Panc1 (cell line): ENCODE measurements at regions not wholly inside any gene's neighbourhood (a gene's known extent, or its start where the extent isn't known, plus 50 kb on each side); places are given as distances from the start of the nearest gene placed in this dataset.

Experiments used
- ATAC-seq: fragments of 200-7000 bp; cut with Tn5 transposase; 2 replicates; pipeline ENCODE4 v1.9.1; 2020; ENCODE audit warnings: mild to moderate bottlenecking, moderate library complexity
- BruUV-seq: library from RNA; stranded (reverse); fragments of 400-500 nt; replicated peaks from 2 replicates; lab custom pipeline; 2021; lab: Mats Ljungman, UMichigan
- CTCF ChIA-PET: fragments of 300-600 bp; sonication (Branson Sonifier 250); formaldehyde crosslinking; loops from one replicate; lab custom pipeline; 2022; ENCODE audit warnings: antibody characterized with exemption; lab: Charles Lee
- POLR2A ChIA-PET: fragments of 300-600 bp; sonication (Branson Sonifier 250); formaldehyde crosslinking; loops from one replicate; lab custom pipeline; 2022; ENCODE audit warnings: antibody characterized with exemption; lab: Charles Lee
- DNase-seq: peaks from one replicate; pipeline ENCODE4 v3.0.0-alpha.2; 2010; ENCODE audit warnings: low read depth, low spot score
- H3K27ac ChIP-seq: 2 replicates; pipeline ENCODE4 v1.5.1; 2011; ENCODE audit warnings: mild to moderate bottlenecking, low read length, inconsistent platforms
- H3K27me3 ChIP-seq: fragments of 200-500 bp; sonication (Bioruptor generic); 2 replicates; pipeline ENCODE4 v1.6.0; 2014; ENCODE audit warnings: low read length, inconsistent platforms; ENCODE audit not compliant: control insufficient read depth, insufficient read depth
- H3K36me3 ChIP-seq: fragments of 200-500 bp; sonication (Bioruptor generic); 2 replicates; pipeline ENCODE4 v1.5.1; 2014; ENCODE audit warnings: inconsistent platforms, mild to moderate bottlenecking, low read length, moderate library complexity; ENCODE audit not compliant: control insufficient read depth, insufficient read depth
- H3K4me1 ChIP-seq: 2 replicates; pipeline ENCODE4 v1.5.1; 2011; ENCODE audit warnings: inconsistent platforms, mild to moderate bottlenecking, low read length, moderate library complexity; ENCODE audit not compliant: control insufficient read depth, insufficient read depth
- H3K4me3 ChIP-seq, 2 experiments: 2 replicates each; pipeline ENCODE4 v1.5.1; 2011 to 2012; ENCODE audit warnings: low read depth in 2 of 2, low read length in 2 of 2, mild to moderate bottlenecking in 2 of 2, inconsistent platforms in 1 of 2, moderate library complexity in 1 of 2
- H3K9me3 ChIP-seq: fragments of 200-500 bp; sonication (Bioruptor generic); 2 replicates; pipeline ENCODE4 v1.5.1; 2014; ENCODE audit warnings: low read depth, mild to moderate bottlenecking, inconsistent platforms, low read length, moderate library complexity; ENCODE audit not compliant: control insufficient read depth, insufficient read depth
- POLR2AphosphoS5 ChIP-seq: IDR thresholded peaks from 2 replicates; pipeline ENCODE4 v1.6.1; 2012; ENCODE audit warnings: mild to moderate bottlenecking, low read depth, low read length, moderate library complexity
- SIN3A ChIP-seq: IDR thresholded peaks from 2 replicates; pipeline ENCODE4 v1.6.1; 2012; ENCODE audit warnings: low read depth, mild to moderate bottlenecking, low read length, moderate library complexity, borderline replicate concordance; ENCODE audit not compliant: insufficient read depth
- TCF7L2 ChIP-seq: IDR thresholded peaks from 2 replicates; pipeline ENCODE4 v1.6.1; 2011; ENCODE audit warnings: mild to moderate bottlenecking, low read depth, low read length, inconsistent platforms
- in situ Hi-C: cut with HindIII; loops from 2 replicates; pipeline ENCODE4 v1.10.0; 2016; ENCODE audit warnings: low sequenced_read_pairs, low pct_unique_long_range_greater_than_20kb
- intact Hi-C: fragments of 100-400 bp; cut with micrococcal nuclease; formaldehyde crosslinking; loops from one replicate; pipeline ENCODE4 v1.10.0; 2022; ENCODE audit not compliant: unreplicated experiment
- TF ChIP-seq, protein P1 (sequence below), 2 experiments: IDR thresholded peaks; 2 replicates each; pipeline ENCODE4 v1.6.1; 2011 to 2012; ENCODE audit warnings: low read depth in 2 of 2, control low read depth in 1 of 2, low read length in 1 of 2, mild to moderate bottlenecking in 1 of 2, moderate library complexity in 1 of 2; ENCODE audit not compliant: insufficient read depth in 1 of 2
- TF ChIP-seq, protein P2 (sequence below): fragments of 450-650 bp; IDR thresholded peaks from 2 replicates; pipeline ENCODE4 v1.5.1; 2017; ENCODE audit warnings: mild to moderate bottlenecking

DNA sequence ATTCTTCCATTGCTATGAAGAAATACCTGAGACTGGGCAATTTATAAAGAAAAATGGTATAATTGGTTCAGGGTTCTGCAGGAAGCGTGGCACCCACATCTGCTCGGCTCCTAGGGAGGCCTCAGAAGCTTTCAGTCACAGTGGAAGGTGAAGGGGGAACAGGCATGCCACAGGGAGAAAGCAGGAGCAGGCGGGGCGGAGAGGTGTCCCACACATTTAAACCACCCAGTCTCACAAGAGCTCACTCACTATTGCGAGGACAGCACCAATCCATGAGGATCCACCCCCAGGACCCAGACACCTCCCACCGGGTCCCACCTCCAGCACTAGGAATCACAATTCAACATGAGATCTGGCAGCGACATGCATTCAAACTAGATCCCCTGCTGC lies 56.0 kb upstream of the C14orf180 start:
- H3K4me3 ChIP-seq: no peak overlapping the region
- ATAC-seq: no peak
- intact Hi-C loops (no loop called here), in situ Hi-C loops (no loop called here)
- CTCF ChIA-PET: no interaction called here
- H3K36me3 ChIP-seq: no peaks in the 10 kb centered on the region
- POLR2A ChIA-PET: no interaction called here
- no peak overlapping the region for H3K27ac ChIP-seq
- TF ChIP-seq TCF7L2: no peak
- no peak for DNase-seq
- no peaks in the 10 kb centered on the region for H3K4me1 ChIP-seq
- H3K9me3 ChIP-seq: no peaks in the 10 kb centered on the region
- no TSS peak for BruUV-seq
- H3K27me3 ChIP-seq: no peaks in the 10 kb centered on the region

DNA sequence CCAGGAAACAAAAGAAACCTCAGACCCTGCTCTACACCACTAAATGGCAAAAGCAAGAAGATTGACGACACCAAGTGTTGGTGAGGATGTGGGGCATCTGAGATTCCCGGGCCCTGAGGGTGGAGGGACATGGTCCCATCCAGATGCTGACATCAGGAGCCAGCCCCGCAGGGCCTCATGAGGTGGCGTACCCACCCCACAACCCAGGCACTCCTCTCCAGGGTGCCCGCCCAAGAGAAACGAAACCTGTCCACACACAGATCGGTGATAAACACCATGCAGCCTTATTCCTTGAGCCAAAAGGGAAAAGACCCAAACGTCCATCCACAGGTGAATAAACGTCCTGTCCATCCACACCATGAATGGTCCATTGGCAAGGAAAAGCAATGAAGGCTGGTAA lies 54.8 kb upstream of the C14orf180 start:
- ChIA-PET CTCF (no interaction called here), POLR2A (no interaction called here)
- H3K4me3 ChIP-seq: no peak overlapping the region
- no peaks in the 10 kb centered on the region for H3K36me3 ChIP-seq
- 0 out of 2 replicates have a peak, but pooled peaks cover under 1% of the 10 kb centered on the region for H3K27me3 ChIP-seq
- DNase-seq (no peak), ATAC-seq (no peak)
- intact Hi-C loops (no loop called here), in situ Hi-C loops (no loop called here)
- H3K27ac ChIP-seq: no peak overlapping the region
- no TSS peak for BruUV-seq
- TF ChIP-seq POLR2AphosphoS5: no peak
- no peak for TF ChIP-seq SIN3A
- TF ChIP-seq, protein P1, sequence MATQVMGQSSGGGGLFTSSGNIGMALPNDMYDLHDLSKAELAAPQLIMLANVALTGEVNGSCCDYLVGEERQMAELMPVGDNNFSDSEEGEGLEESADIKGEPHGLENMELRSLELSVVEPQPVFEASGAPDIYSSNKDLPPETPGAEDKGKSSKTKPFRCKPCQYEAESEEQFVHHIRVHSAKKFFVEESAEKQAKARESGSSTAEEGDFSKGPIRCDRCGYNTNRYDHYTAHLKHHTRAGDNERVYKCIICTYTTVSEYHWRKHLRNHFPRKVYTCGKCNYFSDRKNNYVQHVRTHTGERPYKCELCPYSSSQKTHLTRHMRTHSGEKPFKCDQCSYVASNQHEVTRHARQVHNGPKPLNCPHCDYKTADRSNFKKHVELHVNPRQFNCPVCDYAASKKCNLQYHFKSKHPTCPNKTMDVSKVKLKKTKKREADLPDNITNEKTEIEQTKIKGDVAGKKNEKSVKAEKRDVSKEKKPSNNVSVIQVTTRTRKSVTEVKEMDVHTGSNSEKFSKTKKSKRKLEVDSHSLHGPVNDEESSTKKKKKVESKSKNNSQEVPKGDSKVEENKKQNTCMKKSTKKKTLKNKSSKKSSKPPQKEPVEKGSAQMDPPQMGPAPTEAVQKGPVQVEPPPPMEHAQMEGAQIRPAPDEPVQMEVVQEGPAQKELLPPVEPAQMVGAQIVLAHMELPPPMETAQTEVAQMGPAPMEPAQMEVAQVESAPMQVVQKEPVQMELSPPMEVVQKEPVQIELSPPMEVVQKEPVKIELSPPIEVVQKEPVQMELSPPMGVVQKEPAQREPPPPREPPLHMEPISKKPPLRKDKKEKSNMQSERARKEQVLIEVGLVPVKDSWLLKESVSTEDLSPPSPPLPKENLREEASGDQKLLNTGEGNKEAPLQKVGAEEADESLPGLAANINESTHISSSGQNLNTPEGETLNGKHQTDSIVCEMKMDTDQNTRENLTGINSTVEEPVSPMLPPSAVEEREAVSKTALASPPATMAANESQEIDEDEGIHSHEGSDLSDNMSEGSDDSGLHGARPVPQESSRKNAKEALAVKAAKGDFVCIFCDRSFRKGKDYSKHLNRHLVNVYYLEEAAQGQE (IDR thresholded peaks at IDR 0.05; ENCODE audit: insufficient read depth in 1 of 2, low read depth in 2 of 2, low read length in 1 of 2): no peak
- TF ChIP-seq, protein P2, sequence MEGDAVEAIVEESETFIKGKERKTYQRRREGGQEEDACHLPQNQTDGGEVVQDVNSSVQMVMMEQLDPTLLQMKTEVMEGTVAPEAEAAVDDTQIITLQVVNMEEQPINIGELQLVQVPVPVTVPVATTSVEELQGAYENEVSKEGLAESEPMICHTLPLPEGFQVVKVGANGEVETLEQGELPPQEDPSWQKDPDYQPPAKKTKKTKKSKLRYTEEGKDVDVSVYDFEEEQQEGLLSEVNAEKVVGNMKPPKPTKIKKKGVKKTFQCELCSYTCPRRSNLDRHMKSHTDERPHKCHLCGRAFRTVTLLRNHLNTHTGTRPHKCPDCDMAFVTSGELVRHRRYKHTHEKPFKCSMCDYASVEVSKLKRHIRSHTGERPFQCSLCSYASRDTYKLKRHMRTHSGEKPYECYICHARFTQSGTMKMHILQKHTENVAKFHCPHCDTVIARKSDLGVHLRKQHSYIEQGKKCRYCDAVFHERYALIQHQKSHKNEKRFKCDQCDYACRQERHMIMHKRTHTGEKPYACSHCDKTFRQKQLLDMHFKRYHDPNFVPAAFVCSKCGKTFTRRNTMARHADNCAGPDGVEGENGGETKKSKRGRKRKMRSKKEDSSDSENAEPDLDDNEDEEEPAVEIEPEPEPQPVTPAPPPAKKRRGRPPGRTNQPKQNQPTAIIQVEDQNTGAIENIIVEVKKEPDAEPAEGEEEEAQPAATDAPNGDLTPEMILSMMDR: no peak
- no peak for TF ChIP-seq TCF7L2
- H3K4me1 ChIP-seq: no peaks in the 10 kb centered on the region
- H3K9me3 ChIP-seq: no peaks in the 10 kb centered on the region

DNA sequence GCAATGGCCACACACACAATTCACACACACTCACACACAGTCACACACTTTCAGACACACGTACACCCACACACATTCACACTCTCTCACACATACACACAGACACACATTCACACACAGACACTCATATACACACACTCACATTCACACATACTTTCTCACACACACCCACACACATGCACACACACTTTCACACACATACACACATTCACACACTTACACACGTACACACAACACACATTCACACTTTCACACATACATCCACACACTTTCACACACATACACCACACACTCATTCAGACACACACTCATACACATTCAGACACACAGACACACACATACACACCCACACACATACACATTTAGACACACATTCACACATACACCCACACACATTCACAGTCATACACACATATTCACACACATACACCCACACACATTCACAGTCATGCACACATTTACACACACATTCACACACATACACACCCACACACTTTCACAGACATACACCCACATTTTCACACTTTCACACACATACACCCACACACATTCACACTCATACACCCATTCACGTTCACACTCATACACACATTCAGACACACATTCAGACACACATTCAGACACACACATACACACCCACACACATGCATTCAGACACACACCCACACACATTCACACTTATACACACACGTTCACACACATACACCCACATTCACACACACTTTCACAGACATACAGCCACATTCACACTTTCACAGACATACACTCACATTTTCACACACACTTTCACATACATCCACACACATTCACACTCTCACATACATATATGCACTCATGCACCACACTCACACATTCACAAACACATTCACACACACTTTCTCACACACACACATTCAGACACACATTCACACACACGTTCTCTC lies 52.6 kb upstream of the C14orf180 start:
- intact Hi-C loops: no loop called here
- in situ Hi-C loops: no loop called here

More for the DNA sequence above, 52.6 kb upstream of the C14orf180 start:
- Histone ChIP-seq H3K27me3 (peaks cover 3% of the 10 kb centered on the region; the same call in 1 of the 2 replicates), H3K27ac (no peak overlapping the region), H3K4me3 (no peak overlapping the region), H3K9me3 (no peaks in the 10 kb centered on the region), H3K36me3 (no peaks in the 10 kb centered on the region), H3K4me1 (no peaks in the 10 kb centered on the region)
- ChIA-PET CTCF (no interaction called here), POLR2A (no interaction called here)
- ATAC-seq (no peak), DNase-seq (no peak)
- no TSS peak for BruUV-seq
- no peak for TF ChIP-seq SIN3A
- no peak for TF ChIP-seq POLR2AphosphoS5
- no peak for TF ChIP-seq TCF7L2
- TF ChIP-seq, protein P2: no peak
- TF ChIP-seq, protein P1 (IDR thresholded peaks at IDR 0.05; ENCODE audit: insufficient read depth in 1 of 2, low read depth in 2 of 2, low read length in 1 of 2): no peak
